Lower lobe of right lung (tissue), 2 donors: ENCODE measurements at regions not wholly inside any gene's neighbourhood (a gene's known extent, or its start where the extent isn't known, plus 50 kb on each side); places are given as distances from the start of the nearest gene placed in this dataset.

Source experiments
- ATAC-seq, 2 donors: fragments of 200-7000 bp; cut with Tn5 transposase; one replicate each; pipeline ENCODE4 v1.9.1; 2020 to 2022; ENCODE audit warnings: mild to moderate bottlenecking in 2 of 2, moderate library complexity in 2 of 2
- DNase-seq: peaks from one replicate; pipeline ENCODE4 v3.0.0-alpha.2; 2020
- H3K27ac ChIP-seq: fragments of 200-600 bp; one replicate; pipeline ENCODE4 v1.8.0; 2022
- H3K27me3 ChIP-seq: fragments of 200-600 bp; one replicate; pipeline ENCODE4 v1.8.0; 2022; ENCODE audit warnings: low read depth
- H3K36me3 ChIP-seq: fragments of 200-600 bp; one replicate; pipeline ENCODE4 v1.8.0; 2022; ENCODE audit warnings: mild to moderate bottlenecking
- H3K4me1 ChIP-seq: fragments of 200-600 bp; one replicate; pipeline ENCODE4 v1.8.0; 2022
- H3K4me3 ChIP-seq: fragments of 200-600 bp; one replicate; pipeline ENCODE4 v1.8.0; 2022; ENCODE audit warnings: mild to moderate bottlenecking
- H3K9me3 ChIP-seq: fragments of 200-600 bp; one replicate; pipeline ENCODE4 v1.8.0; 2022
- intact Hi-C: fragments of 100-400 bp; cut with DNase I; formaldehyde crosslinking; loops from one replicate; pipeline ENCODE4 v1.11.0; 2022
- TF ChIP-seq, protein P1 (sequence below): fragments of 200-600 bp; IDR thresholded peaks from one replicate; pipeline ENCODE4 v1.8.0; 2022; ENCODE audit warnings: antibody characterized with exemption, mild to moderate bottlenecking
- donor health status: DM: no; HTN: yes; CAD: no; lungs with severe emphysema.

DNA sequence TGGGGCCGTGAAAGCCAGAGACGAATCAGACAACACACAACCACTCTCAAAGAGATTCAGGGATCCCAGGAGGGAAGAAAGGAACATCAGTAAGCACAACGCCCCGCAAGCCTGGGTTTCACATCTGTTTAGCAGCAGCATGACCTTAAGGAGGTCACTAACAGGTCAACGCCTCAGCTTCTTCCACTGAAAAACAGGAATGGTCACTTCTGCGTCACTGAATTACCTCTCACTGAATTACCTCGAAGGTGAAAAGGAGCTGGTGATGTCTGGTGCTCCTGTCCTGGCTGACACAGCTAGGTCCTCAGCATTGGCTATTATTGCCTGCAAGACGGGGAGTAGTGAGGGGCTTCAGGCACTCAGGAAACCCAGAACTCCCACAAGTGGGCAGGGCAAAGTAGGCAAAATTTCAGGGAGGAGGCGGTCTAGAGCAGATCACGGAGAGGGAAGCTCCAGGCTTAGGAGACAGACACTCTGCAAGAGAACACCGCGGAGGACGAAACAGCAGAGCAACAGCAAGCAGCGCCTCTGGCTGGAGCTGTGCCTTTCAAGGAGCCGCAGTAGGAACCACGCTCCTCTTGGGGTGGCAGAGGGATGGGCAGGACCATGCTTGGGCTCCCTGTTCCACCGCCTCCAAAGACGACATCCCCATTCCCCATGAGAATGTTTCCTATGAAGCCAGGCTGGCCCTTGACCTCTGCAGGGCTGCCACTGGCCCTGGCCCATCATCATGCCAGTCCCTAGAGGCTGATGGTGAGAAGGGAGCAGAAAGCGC, 108.4 kb downstream of the SINHCAF start:
- ATAC-seq (no peak), DNase-seq (peak; percentile 41)
- intact Hi-C loops, result no loop called here
- H3K4me3 ChIP-seq, result no peak overlapping the region
- no peaks in the 10 kb centered on the region for H3K27me3 ChIP-seq
- no peaks in the 10 kb centered on the region for H3K36me3 ChIP-seq
- H3K9me3 ChIP-seq, result no peaks in the 10 kb centered on the region
- TF ChIP-seq, protein P1, sequence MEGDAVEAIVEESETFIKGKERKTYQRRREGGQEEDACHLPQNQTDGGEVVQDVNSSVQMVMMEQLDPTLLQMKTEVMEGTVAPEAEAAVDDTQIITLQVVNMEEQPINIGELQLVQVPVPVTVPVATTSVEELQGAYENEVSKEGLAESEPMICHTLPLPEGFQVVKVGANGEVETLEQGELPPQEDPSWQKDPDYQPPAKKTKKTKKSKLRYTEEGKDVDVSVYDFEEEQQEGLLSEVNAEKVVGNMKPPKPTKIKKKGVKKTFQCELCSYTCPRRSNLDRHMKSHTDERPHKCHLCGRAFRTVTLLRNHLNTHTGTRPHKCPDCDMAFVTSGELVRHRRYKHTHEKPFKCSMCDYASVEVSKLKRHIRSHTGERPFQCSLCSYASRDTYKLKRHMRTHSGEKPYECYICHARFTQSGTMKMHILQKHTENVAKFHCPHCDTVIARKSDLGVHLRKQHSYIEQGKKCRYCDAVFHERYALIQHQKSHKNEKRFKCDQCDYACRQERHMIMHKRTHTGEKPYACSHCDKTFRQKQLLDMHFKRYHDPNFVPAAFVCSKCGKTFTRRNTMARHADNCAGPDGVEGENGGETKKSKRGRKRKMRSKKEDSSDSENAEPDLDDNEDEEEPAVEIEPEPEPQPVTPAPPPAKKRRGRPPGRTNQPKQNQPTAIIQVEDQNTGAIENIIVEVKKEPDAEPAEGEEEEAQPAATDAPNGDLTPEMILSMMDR, result no peak
- no peaks in the 10 kb centered on the region for H3K4me1 ChIP-seq
- H3K27ac ChIP-seq, result no peak overlapping the region

DNA sequence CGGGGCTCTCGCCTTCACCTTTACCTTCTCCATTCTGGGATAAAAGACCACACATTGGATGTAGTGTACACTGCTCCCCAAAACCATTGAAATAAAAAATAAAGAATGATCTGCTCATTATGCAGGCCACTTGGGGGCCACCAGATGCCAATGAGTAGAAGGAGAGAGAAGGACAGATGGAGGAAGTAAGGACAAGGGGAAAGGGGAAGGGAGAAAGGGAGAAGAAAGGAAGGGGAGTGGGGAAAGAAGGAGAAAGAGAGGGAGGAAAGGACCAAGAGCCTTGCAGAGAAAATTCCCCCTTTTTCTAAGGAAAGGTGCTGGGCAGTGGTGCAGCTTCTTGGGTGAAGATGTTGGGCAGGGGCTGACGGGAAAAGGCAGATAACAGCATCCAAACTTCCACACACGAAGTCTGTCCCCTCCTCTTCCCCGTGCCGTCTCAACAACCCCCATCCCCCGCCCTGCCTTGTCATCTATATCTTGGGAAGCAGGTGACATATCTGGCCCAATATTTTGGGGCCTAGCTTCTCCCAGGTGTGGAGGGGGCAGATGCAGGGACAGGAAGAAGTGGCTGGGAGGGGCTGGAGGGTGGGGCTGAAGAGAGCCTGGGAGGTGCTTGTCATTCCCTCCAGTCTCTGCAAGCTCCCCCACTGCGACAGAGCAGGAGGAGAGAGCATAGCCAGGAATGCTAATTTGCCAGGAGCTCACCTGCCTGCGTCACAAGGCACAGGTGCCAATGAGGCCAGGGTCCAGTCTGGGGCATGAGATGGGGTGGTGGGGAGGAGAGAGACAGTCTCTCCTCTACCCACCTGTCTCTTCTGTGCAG, 107.5 kb downstream of the SINHCAF start:
- H3K9me3 ChIP-seq, result no peaks in the 10 kb centered on the region
- H3K4me3 ChIP-seq, result no peak overlapping the region
- no peak overlapping the region for H3K27ac ChIP-seq
- DNase-seq (peak; percentile 32), ATAC-seq (no peak)
- no peaks in the 10 kb centered on the region for H3K27me3 ChIP-seq
- H3K4me1 ChIP-seq, result no peaks in the 10 kb centered on the region
- no peaks in the 10 kb centered on the region for H3K36me3 ChIP-seq
- intact Hi-C loops, result no loop called here
- TF ChIP-seq, protein P1, result no peak

DNA sequence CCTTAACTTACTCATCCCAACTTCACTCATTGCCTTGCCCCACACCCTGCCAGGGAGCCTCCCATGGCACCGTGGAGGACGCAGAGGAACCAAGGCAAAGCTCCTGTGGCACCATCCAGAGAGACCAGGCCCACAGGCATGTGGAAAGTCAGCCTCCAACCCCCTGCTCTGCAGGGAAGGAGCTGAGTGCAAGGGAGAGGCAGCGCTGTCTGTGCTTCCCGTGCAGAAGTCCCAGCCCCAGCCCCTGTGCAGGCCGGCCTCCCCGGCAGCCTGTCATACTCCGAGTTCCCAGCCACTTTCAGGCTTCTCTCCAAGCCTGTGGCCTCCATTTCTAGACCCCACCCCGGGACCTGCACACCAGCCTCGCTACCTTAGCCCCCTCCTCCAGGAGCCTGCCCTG, 106.4 kb downstream of the SINHCAF start:
- Histone ChIP-seq H3K4me1 (no peaks in the 10 kb centered on the region), H3K27me3 (no peaks in the 10 kb centered on the region), H3K9me3 (no peaks in the 10 kb centered on the region), H3K27ac (no peak overlapping the region), H3K4me3 (no peak overlapping the region), H3K36me3 (no peaks in the 10 kb centered on the region)
- TF ChIP-seq, protein P1, result no peak
- ATAC-seq (no peak), DNase-seq (peak; percentile 41)
- intact Hi-C loops, result no loop called here

DNA sequence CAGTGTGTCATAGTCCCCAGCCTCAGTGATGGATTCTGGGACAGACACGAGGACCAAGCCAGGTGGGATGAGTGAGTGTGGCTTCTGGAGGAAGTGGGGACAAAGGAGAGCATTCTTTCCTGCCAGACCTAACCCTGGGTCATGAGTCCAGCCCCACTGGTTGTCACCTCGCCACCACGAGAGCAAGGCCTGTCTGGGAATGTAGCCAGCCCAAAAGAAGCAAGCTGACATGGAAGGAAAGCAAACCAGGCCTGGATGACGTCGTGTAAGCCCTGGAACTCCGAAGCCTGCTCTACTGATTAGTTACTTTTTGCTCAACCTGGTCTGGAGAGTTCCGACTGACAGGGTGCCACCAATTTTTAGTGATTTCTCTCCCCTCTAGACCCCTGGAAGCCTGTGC, 105.9 kb downstream of the SINHCAF start:
- H3K27me3 ChIP-seq, result no peaks in the 10 kb centered on the region
- ATAC-seq, result no peak

More for the DNA sequence above, 105.9 kb downstream of the SINHCAF start:
- TF ChIP-seq, protein P1, result no peak
- no peaks in the 10 kb centered on the region for H3K4me1 ChIP-seq
- intact Hi-C loops, result no loop called here
- H3K4me3 ChIP-seq, result no peak overlapping the region
- DNase-seq, result no peak
- H3K9me3 ChIP-seq, result no peaks in the 10 kb centered on the region
- H3K36me3 ChIP-seq, result no peaks in the 10 kb centered on the region
- H3K27ac ChIP-seq, result no peak overlapping the region
